ENCODE measurements at regions not wholly inside any gene's neighbourhood (a gene's known extent, or its start where the extent isn't known, plus 50 kb on each side); places are given as distances from the start of the nearest gene placed in this dataset.

DNA sequence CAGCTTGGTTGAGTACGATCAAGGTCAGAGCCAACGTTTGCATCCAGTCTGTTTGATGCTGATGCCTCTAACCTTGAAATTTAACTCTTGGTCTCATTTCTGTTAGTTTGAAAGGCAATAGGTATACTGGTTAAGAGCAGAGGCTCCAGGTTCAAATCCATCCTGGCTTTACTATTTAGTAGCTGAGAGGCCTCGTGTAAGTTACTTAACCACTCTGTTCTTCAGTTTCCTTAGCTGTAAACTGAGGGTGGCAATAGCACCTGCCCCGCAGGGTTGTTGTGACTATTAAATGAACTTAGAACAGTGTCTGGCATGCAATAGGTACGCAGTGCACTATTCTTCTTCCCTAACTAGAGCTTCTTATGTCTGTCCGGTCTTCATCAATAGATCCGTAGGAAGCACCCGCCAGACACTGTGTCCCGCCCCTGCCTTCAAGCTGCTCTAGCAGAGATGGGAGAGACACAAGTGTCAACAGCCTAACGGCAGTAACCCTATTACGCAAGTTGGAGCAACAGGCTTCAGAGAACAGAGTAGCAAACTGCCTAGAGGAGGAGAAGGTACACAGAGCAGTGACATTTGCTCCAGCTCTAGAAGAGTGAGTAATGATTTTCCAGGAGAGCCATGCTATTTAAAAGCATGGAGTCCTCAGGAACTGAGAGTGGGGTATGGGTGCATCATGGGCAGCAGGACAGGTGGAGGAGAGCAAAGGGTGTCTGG, 62.7 kb upstream of the ST3GAL5 start:
- TF ChIP-seq POLR2AphosphoS5 (IDR thresholded peaks at IDR 0.05; ENCODE audit: low read depth, low read length) (no peak), SP1 (IDR thresholded peaks at IDR 0.05; ENCODE audit: low read depth) (no peak), CEBPB (IDR thresholded peaks at IDR 0.05; ENCODE audit: low read depth) (no peak), CTCF (IDR thresholded peaks at IDR 0.05 in 2 of 3, conservative IDR thresholded peaks at IDR 0.05 in 1 of 3; ENCODE audit: borderline replicate concordance in 1 of 3, insufficient read depth in 1 of 3, low read depth in 2 of 3, low read length in 2 of 3) (no peak), EZH2phosphoT487 (IDR thresholded peaks at IDR 0.05; ENCODE audit: borderline replicate concordance) (no peak), EZH2 (IDR thresholded peaks at IDR 0.05) (no peak), POLR2A (IDR thresholded peaks at IDR 0.05; ENCODE audit: borderline replicate concordance, extremely low read depth, insufficient read depth, insufficient read length) (no peak), ZFX (IDR thresholded peaks at IDR 0.05) (no peak), ATF3 (IDR thresholded peaks at IDR 0.05) (no peak), MAX (IDR thresholded peaks at IDR 0.05) (no peak), RAD21 (IDR thresholded peaks at IDR 0.05; ENCODE audit: low read depth) (no peak)
- TF ChIP-seq, protein P1, sequence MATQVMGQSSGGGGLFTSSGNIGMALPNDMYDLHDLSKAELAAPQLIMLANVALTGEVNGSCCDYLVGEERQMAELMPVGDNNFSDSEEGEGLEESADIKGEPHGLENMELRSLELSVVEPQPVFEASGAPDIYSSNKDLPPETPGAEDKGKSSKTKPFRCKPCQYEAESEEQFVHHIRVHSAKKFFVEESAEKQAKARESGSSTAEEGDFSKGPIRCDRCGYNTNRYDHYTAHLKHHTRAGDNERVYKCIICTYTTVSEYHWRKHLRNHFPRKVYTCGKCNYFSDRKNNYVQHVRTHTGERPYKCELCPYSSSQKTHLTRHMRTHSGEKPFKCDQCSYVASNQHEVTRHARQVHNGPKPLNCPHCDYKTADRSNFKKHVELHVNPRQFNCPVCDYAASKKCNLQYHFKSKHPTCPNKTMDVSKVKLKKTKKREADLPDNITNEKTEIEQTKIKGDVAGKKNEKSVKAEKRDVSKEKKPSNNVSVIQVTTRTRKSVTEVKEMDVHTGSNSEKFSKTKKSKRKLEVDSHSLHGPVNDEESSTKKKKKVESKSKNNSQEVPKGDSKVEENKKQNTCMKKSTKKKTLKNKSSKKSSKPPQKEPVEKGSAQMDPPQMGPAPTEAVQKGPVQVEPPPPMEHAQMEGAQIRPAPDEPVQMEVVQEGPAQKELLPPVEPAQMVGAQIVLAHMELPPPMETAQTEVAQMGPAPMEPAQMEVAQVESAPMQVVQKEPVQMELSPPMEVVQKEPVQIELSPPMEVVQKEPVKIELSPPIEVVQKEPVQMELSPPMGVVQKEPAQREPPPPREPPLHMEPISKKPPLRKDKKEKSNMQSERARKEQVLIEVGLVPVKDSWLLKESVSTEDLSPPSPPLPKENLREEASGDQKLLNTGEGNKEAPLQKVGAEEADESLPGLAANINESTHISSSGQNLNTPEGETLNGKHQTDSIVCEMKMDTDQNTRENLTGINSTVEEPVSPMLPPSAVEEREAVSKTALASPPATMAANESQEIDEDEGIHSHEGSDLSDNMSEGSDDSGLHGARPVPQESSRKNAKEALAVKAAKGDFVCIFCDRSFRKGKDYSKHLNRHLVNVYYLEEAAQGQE (IDR thresholded peaks at IDR 0.05; ENCODE audit: low read depth): no peak

Measured in HCT116 (cell line).